ENCODE measurements at regions not wholly inside any gene's neighbourhood (a gene's known extent, or its start where the extent isn't known, plus 50 kb on each side); places are given as distances from the start of the nearest gene placed in this dataset.

- no peak overlapping the region for H3K27ac ChIP-seq (ENCODE audit: low read depth in 2 of 2, low read length in 2 of 2)
- H3K9me3 ChIP-seq (ENCODE audit: control insufficient read depth in 2 of 3, insufficient read depth in 1 of 3, low read length in 3 of 3): peaks cover 0 to 3% (median 0%) of the 10 kb centered on the region in 3 donors
- no peak for DNase-seq
- no peak for FAIRE-seq
- intact Hi-C loops (cut with DNase I): no loop called here
- no peak overlapping the region for H3K9ac ChIP-seq (ENCODE audit: low read length in 3 of 3)
- no peak overlapping the region for H3K4me3 ChIP-seq (ENCODE audit: low read length in 3 of 3)
- H3K27me3 ChIP-seq (ENCODE audit: control insufficient read depth, insufficient read depth, low read length): no peaks in the 10 kb centered on the region
- TF ChIP-seq CTCF (IDR thresholded peaks at IDR 0.05; ENCODE audit: borderline replicate concordance, extremely low read depth, insufficient read depth): no peak
- no peaks in the 10 kb centered on the region for H3K4me1 ChIP-seq (ENCODE audit: control insufficient read depth in 2 of 3, insufficient read depth in 2 of 3, low read depth in 1 of 3, low read length in 3 of 3)
- H3K36me3 ChIP-seq (ENCODE audit: control insufficient read depth in 2 of 3, insufficient read depth in 3 of 3, low read length in 3 of 3): no peaks in the 10 kb centered on the region
Measured at GRCh38 chr2:82596581-82596980, 1862.5 kb downstream of the SUCLG1 start.

GRCh38 chr2:82591718-82592117 lies 1867.4 kb downstream of the SUCLG1 start:
- Histone ChIP-seq H3K27me3 (ENCODE audit: control insufficient read depth, insufficient read depth, low read length) (no peaks in the 10 kb centered on the region), H3K36me3 (ENCODE audit: control insufficient read depth in 2 of 3, insufficient read depth in 3 of 3, low read length in 3 of 3) (no peaks in the 10 kb centered on the region), H3K4me3 (ENCODE audit: low read length in 3 of 3) (no peak overlapping the region), H3K4me1 (ENCODE audit: control insufficient read depth in 2 of 3, insufficient read depth in 2 of 3, low read depth in 1 of 3, low read length in 3 of 3) (no peaks in the 10 kb centered on the region), H3K27ac (ENCODE audit: low read depth in 2 of 2, low read length in 2 of 2) (no peak overlapping the region), H3K9ac (ENCODE audit: low read length in 3 of 3) (no peak overlapping the region), H3K9me3 (ENCODE audit: control insufficient read depth in 2 of 3, insufficient read depth in 1 of 3, low read length in 3 of 3) (peaks cover 0 to 3% (median 0%) of the 10 kb centered on the region in 3 donors)
- TF ChIP-seq CTCF (IDR thresholded peaks at IDR 0.05; ENCODE audit: borderline replicate concordance, extremely low read depth, insufficient read depth): no peak
- no peak for FAIRE-seq
- intact Hi-C loops (cut with DNase I): no loop called here
- no peak for DNase-seq

- H3K36me3 ChIP-seq (ENCODE audit: control insufficient read depth in 2 of 3, insufficient read depth in 3 of 3, low read length in 3 of 3): no peaks in the 10 kb centered on the region
- TF ChIP-seq CTCF (IDR thresholded peaks at IDR 0.05; ENCODE audit: borderline replicate concordance, extremely low read depth, insufficient read depth): no peak
- intact Hi-C loops (cut with DNase I): no loop called here
- no peaks in the 10 kb centered on the region for H3K4me1 ChIP-seq (ENCODE audit: control insufficient read depth in 2 of 3, insufficient read depth in 2 of 3, low read depth in 1 of 3, low read length in 3 of 3)
- FAIRE-seq (no peak), DNase-seq (no peak)
- H3K9me3 ChIP-seq (ENCODE audit: control insufficient read depth in 2 of 3, insufficient read depth in 1 of 3, low read length in 3 of 3): no peaks in the 10 kb centered on the region
- H3K27ac ChIP-seq (ENCODE audit: low read depth in 2 of 2, low read length in 2 of 2): no peak overlapping the region
- H3K4me3 ChIP-seq (ENCODE audit: low read length in 3 of 3): no peak overlapping the region
- no peaks in the 10 kb centered on the region for H3K27me3 ChIP-seq (ENCODE audit: control insufficient read depth, insufficient read depth, low read length)
- H3K9ac ChIP-seq (ENCODE audit: low read length in 3 of 3): no peak overlapping the region
Measured at GRCh38 chr2:82576656-82577055, 1882.4 kb downstream of the SUCLG1 start.

- H3K4me1 ChIP-seq (ENCODE audit: control insufficient read depth in 2 of 3, insufficient read depth in 2 of 3, low read depth in 1 of 3, low read length in 3 of 3): no peaks in the 10 kb centered on the region
- H3K27ac ChIP-seq (ENCODE audit: low read depth in 2 of 2, low read length in 2 of 2): no peak overlapping the region
- no peaks in the 10 kb centered on the region for H3K36me3 ChIP-seq (ENCODE audit: control insufficient read depth in 2 of 3, insufficient read depth in 3 of 3, low read length in 3 of 3)
- no peaks in the 10 kb centered on the region for H3K9me3 ChIP-seq (ENCODE audit: control insufficient read depth in 2 of 3, insufficient read depth in 1 of 3, low read length in 3 of 3)
- no peak for FAIRE-seq
- H3K4me3 ChIP-seq (ENCODE audit: low read length in 3 of 3): no peak overlapping the region
- no peaks in the 10 kb centered on the region for H3K27me3 ChIP-seq (ENCODE audit: control insufficient read depth, insufficient read depth, low read length)
- no peak for TF ChIP-seq CTCF (IDR thresholded peaks at IDR 0.05; ENCODE audit: borderline replicate concordance, extremely low read depth, insufficient read depth)
- intact Hi-C loops (cut with DNase I): no loop called here
- H3K9ac ChIP-seq (ENCODE audit: low read length in 3 of 3): no peak overlapping the region
- DNase-seq: no peak
Measured at GRCh38 chr2:82539280-82539621, 1919.8 kb downstream of the SUCLG1 start.
